GM19035 (cell line): ENCODE measurements at regions not wholly inside any gene's neighbourhood (a gene's known extent, or its start where the extent isn't known, plus 50 kb on each side); places are given as distances from the start of the nearest gene placed in this dataset.
"Not testable (repeated sequence)": the region's sequence is repeated elsewhere in the genome, so short reads cannot be mapped to it uniquely, and the experiment has no call there.

ENCODE experiments used
- ATAC-seq: cut with Tn5 transposase; IDR thresholded peaks from one replicate; pipeline ENCODE4 v1.9.1; 2021; ENCODE audit not compliant: unreplicated experiment

DNA sequence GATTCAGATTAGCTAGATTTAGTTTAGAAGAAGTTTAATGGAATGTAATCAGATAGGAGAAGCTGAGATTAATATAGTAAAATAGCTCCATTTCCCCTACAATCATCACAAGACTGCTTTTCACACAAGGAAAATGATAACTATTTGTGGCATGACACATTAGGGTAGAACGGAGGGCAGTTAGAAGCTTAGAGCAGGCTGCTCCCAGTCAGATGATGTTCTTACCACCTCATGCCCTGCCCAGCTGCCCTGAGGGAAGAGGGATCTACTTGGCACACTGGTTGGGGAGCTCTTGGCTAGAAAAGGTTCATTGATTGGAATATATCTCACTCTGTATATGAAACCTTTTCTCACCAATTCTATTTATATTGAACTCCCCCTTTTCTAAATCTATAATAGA lies 180.7 kb upstream of the IL15 start:
- no peak for ATAC-seq

GRCh38 chr4:141457653-141458052 lies 178.7 kb upstream of the IL15 start:
- ATAC-seq = no peak

- no peak for ATAC-seq
Observed at GRCh38 chr4:141458501-141458900, 177.9 kb upstream of the IL15 start.

DNA sequence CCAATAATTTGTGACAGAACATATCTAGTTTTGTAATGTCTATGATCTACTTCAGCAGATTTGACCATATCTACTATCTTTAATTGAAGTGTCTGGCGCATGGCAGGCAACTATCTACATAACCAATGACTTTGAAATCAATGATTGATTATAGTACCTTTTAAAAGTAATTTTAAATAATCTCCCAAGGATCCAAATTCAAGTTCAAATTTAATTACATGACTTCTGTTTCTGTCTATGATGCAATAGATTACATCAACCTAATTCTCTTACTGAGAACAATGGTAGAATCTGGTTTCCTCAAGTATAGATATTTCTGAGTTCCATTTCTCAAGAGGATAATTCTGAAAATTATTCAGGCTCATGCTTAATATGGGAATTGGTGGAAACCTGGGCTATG lies 177.4 kb upstream of the IL15 start:
- no peak for ATAC-seq

DNA sequence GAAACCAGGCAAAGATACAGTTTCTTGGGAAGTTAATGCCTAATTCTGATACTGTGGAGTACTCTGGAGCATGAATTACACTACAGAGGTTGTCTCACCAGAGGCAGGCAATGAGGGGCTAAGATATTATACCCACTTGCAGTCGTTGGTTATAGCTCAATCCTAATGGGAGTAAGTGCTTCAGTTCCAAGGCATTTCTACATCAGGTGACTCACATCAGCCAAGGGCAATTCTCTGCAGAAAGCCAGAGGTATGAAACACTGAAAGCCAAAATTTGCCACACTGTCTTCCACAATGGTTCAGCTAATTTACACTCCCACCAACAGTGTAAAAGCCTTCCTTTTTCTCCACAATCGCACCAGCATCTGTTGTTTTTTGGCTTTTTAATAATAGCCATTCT lies 174.0 kb upstream of the IL15 start:
- ATAC-seq = no peak

- ATAC-seq = no peak
Observed at GRCh38 chr4:141463678-141464077, 172.7 kb upstream of the IL15 start.

- no peak for ATAC-seq
Observed at GRCh38 chr4:141464366-141464765, 172.0 kb upstream of the IL15 start.

GRCh38 chr4:141465171-141465570 lies 171.2 kb upstream of the IL15 start:
- ATAC-seq = no peak

DNA sequence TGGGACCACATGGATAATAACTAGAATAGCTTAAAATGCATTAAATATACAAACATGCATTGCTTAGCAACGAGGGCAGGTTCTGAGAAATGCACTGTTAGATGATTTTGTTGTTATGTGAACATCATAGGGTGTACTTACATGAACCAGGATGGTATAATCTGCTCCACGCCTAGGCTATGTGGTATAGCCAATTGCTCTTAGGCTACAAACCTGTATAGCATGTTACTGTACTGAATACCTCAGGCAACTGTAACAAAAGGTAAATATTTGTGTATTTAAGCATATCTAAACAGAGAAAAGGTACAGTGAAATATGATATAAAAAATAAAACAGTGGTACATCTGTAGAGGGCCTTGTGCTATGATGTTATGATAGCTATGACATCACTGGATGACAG lies 169.2 kb upstream of the IL15 start:
- ATAC-seq = no peak

DNA sequence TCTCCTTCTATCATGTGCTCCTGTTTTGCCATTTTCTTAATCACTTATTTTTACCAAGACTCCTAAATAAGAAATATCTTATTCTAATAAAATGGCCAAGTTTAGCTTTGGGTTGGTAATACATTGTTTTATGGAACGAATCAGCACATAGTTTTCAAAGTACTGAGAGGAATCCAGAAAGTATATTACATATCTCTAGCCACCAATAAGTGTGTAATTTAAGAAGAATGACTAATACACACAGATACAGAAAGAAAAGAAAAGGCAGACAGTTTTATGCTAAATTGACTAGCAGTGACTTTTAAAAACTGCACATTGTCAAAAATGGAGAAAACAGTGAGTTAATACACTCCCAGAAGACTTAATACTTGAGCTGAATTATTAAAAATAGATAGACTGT lies 167.0 kb upstream of the IL15 start:
- no peak for ATAC-seq

DNA sequence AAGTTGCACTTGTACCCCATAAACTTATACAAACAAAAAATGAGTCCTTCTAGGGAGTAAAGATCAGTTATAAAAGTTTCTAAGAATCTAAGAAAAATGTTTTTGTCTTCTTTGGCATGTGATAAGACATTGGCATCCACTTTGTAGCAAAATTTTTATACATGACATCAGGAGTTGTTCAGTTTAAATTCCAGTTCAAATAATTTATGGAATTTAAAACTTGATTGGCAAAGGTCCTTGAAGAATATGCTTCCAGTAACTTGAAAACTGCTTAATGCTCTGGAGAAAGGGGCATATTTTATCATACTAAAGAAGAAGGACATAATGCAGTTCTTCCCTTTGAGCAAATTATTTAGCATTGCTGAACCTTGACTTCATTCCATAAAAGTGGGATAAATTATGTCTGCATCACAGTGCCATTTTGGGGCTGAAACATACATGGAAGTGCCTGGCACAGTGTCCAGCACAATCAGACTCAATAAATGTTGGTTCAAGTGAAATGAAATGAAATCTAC lies 163.3 kb upstream of the IL15 start:
- ATAC-seq = no peak

GRCh38 chr4:141473952-141474351 lies 162.4 kb upstream of the IL15 start:
- ATAC-seq = no peak

DNA sequence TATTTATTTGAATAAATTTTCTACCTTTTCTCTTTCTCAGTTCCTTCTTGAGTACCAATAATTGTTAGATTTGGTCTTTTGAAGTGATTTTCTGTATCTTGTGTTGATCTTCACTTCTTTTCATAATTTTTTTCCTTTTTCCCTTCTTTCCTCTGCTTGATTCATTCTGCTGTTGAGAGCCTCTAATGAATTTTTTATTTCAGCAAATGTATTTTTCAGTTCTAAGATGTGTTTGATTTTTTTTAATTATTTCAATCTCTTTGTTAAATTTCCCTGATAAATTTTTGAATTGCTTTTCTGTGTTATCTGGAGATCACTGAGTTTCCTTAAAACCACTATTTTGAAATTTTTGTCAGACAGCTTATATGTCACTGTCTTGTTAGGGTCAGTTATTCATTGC lies 155.4 kb upstream of the IL15 start:
- no peak for ATAC-seq

DNA sequence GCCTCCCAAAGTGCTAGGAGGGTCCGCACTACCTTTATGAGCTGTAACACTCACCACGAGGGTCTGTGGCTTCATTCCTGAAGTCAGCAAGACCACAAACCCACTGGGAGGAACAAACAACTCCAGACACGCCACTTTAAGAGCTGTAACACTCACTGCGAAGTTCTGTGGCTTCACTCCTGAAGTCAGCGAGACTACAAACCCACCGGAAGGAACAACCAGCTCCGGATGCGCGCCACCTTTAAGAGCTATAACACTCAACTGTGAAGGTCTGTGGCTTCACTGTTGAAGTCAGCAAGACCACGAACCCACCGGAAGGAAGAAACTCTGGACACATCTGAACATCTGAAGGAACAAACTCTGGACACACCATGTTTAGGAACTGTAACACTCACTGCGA lies 152.1 kb upstream of the IL15 start:
- ATAC-seq = not testable (repeated sequence)

DNA sequence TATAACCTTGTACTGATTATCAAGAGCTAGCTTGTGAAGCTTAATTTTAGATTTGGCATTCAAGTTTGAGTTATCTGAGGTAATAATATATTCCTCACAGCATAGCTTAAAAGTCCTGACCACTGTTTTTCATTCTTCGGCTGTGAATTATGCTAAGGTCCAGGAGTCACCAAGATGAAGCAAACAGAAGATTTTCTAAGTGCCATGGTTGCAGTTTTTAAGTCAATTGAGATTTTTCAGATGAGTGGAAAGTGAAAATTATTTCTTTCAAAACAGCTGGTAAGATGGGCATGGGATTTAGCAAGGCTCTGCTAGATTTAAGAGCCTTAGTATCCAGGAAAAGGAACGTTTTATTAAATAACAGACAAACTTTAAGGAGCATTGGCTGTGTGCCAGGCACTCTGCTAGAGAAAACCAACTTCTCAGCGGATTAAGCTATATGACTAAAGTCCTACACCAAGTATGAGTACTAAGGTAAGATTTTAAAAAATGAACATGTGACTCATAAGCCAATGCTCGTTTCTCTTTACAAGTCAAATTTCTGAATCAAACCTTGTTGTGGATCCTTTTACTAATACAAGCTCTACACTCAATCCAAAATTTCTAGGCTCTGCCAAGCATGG lies 149.9 kb upstream of the IL15 start:
- ATAC-seq = no peak

DNA sequence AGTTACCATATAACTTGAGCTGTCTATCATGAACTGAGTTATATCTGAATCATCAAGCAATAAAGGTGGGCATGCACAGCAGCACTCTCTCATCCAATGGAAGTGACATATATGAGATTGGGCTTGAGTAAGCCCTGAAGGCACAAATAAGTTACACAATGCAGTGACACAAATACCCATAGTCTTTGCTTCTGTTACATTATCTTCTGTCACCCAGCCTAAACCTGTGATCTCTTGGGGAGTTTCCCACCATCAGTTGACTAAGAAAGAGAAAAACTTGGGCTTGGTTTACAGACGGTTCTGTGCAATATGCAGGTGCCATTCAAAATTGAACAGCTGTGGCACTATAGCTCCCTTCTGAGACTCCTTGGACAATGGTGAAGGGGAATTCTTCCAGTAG lies 138.8 kb upstream of the IL15 start:
- ATAC-seq = peak; percentile 86

DNA sequence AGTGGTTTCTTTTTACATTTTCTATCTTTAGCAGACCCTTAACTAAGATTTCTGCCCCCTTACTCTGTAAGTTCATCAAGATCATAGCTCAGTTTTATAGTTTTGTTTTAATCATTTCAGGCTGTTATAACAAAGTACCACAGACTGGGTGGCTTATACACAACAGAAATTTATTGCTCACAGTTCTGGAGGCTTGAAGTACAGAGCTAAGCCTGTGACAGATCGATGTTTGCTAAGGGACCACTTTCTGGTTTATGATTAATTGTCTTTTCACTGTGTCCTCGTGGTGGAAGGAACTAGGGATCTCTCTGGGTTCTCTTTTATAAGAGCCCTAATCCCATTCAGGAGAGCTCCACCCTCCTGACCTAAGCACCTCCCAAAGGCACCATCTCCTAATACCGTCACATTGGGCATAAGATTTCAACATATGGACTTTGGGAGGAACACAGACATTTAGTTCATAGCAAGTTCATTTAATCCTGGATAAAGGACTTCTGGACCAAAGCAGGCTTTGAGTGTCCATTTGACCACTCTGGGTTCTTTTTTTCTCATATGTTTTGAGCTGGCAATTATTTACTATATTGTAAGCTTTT lies 137.0 kb upstream of the IL15 start:
- ATAC-seq = no peak

- ATAC-seq = no peak
Observed at GRCh38 chr4:141501395-141501794, 135.0 kb upstream of the IL15 start.

DNA sequence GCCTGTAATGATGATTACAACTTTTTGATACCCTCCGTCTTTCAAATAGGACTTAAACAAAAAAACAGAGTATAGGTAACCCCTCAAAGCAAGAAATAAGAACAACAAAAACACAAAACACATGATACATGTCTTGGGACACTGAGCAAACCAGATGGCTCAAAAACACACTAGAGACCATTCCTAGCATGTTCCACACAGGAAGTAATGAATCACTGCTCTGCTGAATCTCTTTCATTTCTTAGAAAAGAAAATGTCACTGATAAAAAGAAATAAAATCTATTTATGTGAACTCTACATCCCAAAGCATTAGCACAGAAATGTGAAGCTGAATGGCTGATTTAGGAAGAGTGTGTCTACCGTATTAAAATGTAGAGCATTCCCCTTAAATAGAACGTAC lies 134.5 kb upstream of the IL15 start:
- ATAC-seq = no peak

GRCh38 chr4:141502755-141503154 lies 133.6 kb upstream of the IL15 start:
- no peak for ATAC-seq

GRCh38 chr4:141503260-141503659 lies 133.1 kb upstream of the IL15 start:
- ATAC-seq = no peak

GRCh38 chr4:141511055-141511454 lies 125.3 kb upstream of the IL15 start:
- no peak for ATAC-seq

- no peak for ATAC-seq
Observed at GRCh38 chr4:141513866-141514265, 122.5 kb upstream of the IL15 start.
